Panc1 (cell line): ENCODE measurements at regions not wholly inside any gene's neighbourhood (a gene's known extent, or its start where the extent isn't known, plus 50 kb on each side); places are given as distances from the start of the nearest gene placed in this dataset.

Experiments
- CTCF ChIP-seq: fragments of 450-650 bp; IDR thresholded peaks from 2 replicates; pipeline ENCODE4 v1.5.1; 2017; ENCODE audit warnings: mild to moderate bottlenecking
- POLR2AphosphoS5 ChIP-seq: IDR thresholded peaks from 2 replicates; pipeline ENCODE4 v1.6.1; 2012; ENCODE audit warnings: mild to moderate bottlenecking, low read depth, low read length, moderate library complexity

- TF ChIP-seq CTCF (no peak), POLR2AphosphoS5 (no peak)
Observed at GRCh38 chr11:23494981-23495380, 634.7 kb upstream of the CCDC179 start.
